ENCODE measurements at regions not wholly inside any gene's neighbourhood (a gene's known extent, or its start where the extent isn't known, plus 50 kb on each side); places are given as distances from the start of the nearest gene placed in this dataset.
"Not testable (repeated sequence)": the region's sequence is repeated elsewhere in the genome, so short reads cannot be mapped to it uniquely, and the experiment has no call there.

GRCh38 chr5:8839361-8840055 is 706.4 kb downstream of the SEMA5A start:
- TF ChIP-seq EP300 (conservative IDR thresholded peaks at IDR 0.05; ENCODE audit: poor library complexity, severe bottlenecking) (no peak), TAF1 (IDR thresholded peaks at IDR 0.05; ENCODE audit: low read depth) (no peak), REST (IDR thresholded peaks at IDR 0.05; ENCODE audit: borderline replicate concordance) (no peak), RAD21 (conservative IDR thresholded peaks at IDR 0.05) (no peak), SMC3 (conservative IDR thresholded peaks at IDR 0.05; ENCODE audit: poor library complexity) (no peak), POLR2AphosphoS5 (IDR thresholded peaks at IDR 0.05) (no peak)
- Histone ChIP-seq H3K9ac (ENCODE audit: low read length) (no peak overlapping the region), H3K79me2 (replicated peaks; ENCODE audit: insufficient read depth, low read length) (no peaks in the 10 kb centered on the region), H3K27me3 (ENCODE audit: insufficient read depth, low read depth, low read length) (no peaks in the 10 kb centered on the region), H4K20me1 (ENCODE audit: insufficient read depth) (no peaks in the 10 kb centered on the region), H3K4me3 (ENCODE audit: low read length) (no peak overlapping the region), H3K27ac (ENCODE audit: low read length) (no peak overlapping the region), H2AFZ (ENCODE audit: low read depth, low read length) (no peak overlapping the region), H3K4me2 (ENCODE audit: low read length) (no peak overlapping the region), H3K36me3 (ENCODE audit: insufficient read depth, low read length) (no peaks in the 10 kb centered on the region), H3F3A (ENCODE audit: insufficient read depth, low read length, poor library complexity, severe bottlenecking) (peaks cover 3% of the 10 kb centered on the region), H3K9me2 (ENCODE audit: insufficient read depth, low read length) (no peaks in the 10 kb centered on the region), H3K9me3 (ENCODE audit: low read length) (no peaks in the 10 kb centered on the region)

- Histone ChIP-seq H3K9me2 (ENCODE audit: insufficient read depth, low read length) (no peaks in the 10 kb centered on the region), H3K4me2 (ENCODE audit: low read length) (no peak overlapping the region), H2AFZ (ENCODE audit: low read depth, low read length) (no peak overlapping the region), H3K9me3 (ENCODE audit: low read length) (no peaks in the 10 kb centered on the region), H4K20me1 (ENCODE audit: insufficient read depth) (no peaks in the 10 kb centered on the region), H3K36me3 (ENCODE audit: insufficient read depth, low read length) (no peaks in the 10 kb centered on the region), H3F3A (ENCODE audit: insufficient read depth, low read length, poor library complexity, severe bottlenecking) (peaks cover 3% of the 10 kb centered on the region), H3K27ac (ENCODE audit: low read length) (no peak overlapping the region), H3K4me3 (ENCODE audit: low read length) (no peak overlapping the region), H3K79me2 (replicated peaks; ENCODE audit: insufficient read depth, low read length) (no peaks in the 10 kb centered on the region), H3K9ac (ENCODE audit: low read length) (no peak overlapping the region), H3K27me3 (ENCODE audit: insufficient read depth, low read depth, low read length) (no peaks in the 10 kb centered on the region)
- TF ChIP-seq POLR2AphosphoS5 (IDR thresholded peaks at IDR 0.05) (no peak), EZH2 (IDR thresholded peaks at IDR 0.05; ENCODE audit: borderline replicate concordance, insufficient read depth, low read length, poor library complexity, severe bottlenecking) (no peak), SMC3 (conservative IDR thresholded peaks at IDR 0.05; ENCODE audit: poor library complexity) (no peak), TAF1 (IDR thresholded peaks at IDR 0.05; ENCODE audit: low read depth) (no peak)
Measured at GRCh38 chr5:8840237-8840636, 705.6 kb downstream of the SEMA5A start.

GRCh38 chr5:8840746-8841145 is 705.1 kb downstream of the SEMA5A start:
- not testable (repeated sequence) for H2AFZ ChIP-seq (ENCODE audit: low read depth, low read length); H3K4me3 ChIP-seq (ENCODE audit: low read length); H3K27ac ChIP-seq (ENCODE audit: low read length)

More at GRCh38 chr5:8840746-8841145, 705.1 kb downstream of the SEMA5A start:
- not testable (repeated sequence) for H3K27me3 ChIP-seq (ENCODE audit: insufficient read depth, low read depth, low read length); H3K79me2 ChIP-seq (replicated peaks; ENCODE audit: insufficient read depth, low read length); H3K9me3 ChIP-seq (ENCODE audit: low read length); H3K9me2 ChIP-seq (ENCODE audit: insufficient read depth, low read length); H4K20me1 ChIP-seq (ENCODE audit: insufficient read depth); H3K9ac ChIP-seq (ENCODE audit: low read length); H3F3A ChIP-seq (ENCODE audit: insufficient read depth, low read length, poor library complexity, severe bottlenecking); H3K4me2 ChIP-seq (ENCODE audit: low read length); H3K36me3 ChIP-seq (ENCODE audit: insufficient read depth, low read length)

Data from neural cell (in vitro differentiated cells).